BLaER1 treated with 17β-estradiol and CSF1 and Interleukin-3, amounts not matched to agents 10 nM and 100 nM (cell line): ENCODE measurements at regions not wholly inside any gene's neighbourhood (a gene's known extent, or its start where the extent isn't known, plus 50 kb on each side); places are given as distances from the start of the nearest gene placed in this dataset.

Source experiments
- H3K27ac ChIP-seq, 11 experiments: shearing (Covaris generic); formaldehyde crosslinking; 2 replicates each; pipeline ENCODE4 v1.8.1; 2022
- H3K27me3 ChIP-seq, 11 experiments: shearing (Covaris generic); formaldehyde crosslinking; 2 replicates each; pipeline ENCODE4 v1.8.1; 2022
- H3K36me3 ChIP-seq, 11 experiments: shearing (Covaris generic); formaldehyde crosslinking; 2 replicates each; pipeline ENCODE4 v1.8.1; 2022
- H3K4me1 ChIP-seq, 10 experiments: shearing (Covaris generic); formaldehyde crosslinking; 2 replicates each; pipeline ENCODE4 v1.8.1; 2022
- H3K4me2 ChIP-seq, 11 experiments: shearing (Covaris generic); formaldehyde crosslinking; 2 replicates each; pipeline ENCODE4 v1.8.1; 2022
- H3K4me3 ChIP-seq, 10 experiments: shearing (Covaris generic); formaldehyde crosslinking; 2 replicates each; pipeline ENCODE4 v1.8.1; 2022
- H3K9ac ChIP-seq, 11 experiments: shearing (Covaris generic); formaldehyde crosslinking; 2 replicates each; pipeline ENCODE4 v1.8.1; 2022
- H3K9me3 ChIP-seq, 11 experiments: shearing (Covaris generic); formaldehyde crosslinking; replicated peaks in 1 of 11; 2 replicates each; pipeline ENCODE4 v1.8.1; 2022
- H4K20me1 ChIP-seq, 11 experiments: shearing (Covaris generic); formaldehyde crosslinking; 2 replicates each; pipeline ENCODE4 v1.8.1; 2022
- Cebpa-rat ChIP-seq, 11 experiments: shearing (Covaris generic); IDR thresholded peaks; 2 replicates each; pipeline ENCODE4 v1.8.1; 2022

DNA sequence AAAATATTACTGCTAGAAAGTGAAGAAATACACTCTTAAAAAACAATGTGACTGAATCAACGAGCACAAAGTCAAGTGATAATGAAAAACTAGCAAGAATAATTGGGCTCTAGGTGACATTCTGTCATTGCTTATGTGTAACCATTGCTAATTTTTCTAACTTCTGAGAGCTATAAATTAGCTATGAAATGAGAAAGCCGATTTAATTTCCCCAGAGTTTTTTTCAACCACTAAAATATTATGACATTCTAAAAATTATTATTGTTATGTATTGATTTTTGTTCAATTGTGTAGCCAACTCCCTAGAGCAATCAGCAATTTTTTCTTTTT is 458.6 kb upstream of the ATXN8OS start:
- H3K4me3 ChIP-seq: no peak overlapping the region
- H3K9me3 ChIP-seq: peaks cover 9 to 16% (median 11%) of the 10 kb centered on the region in 11 experiments; a peak in 20 of 22 replicates
- no peak overlapping the region for H3K9ac ChIP-seq
- no peak overlapping the region for H3K27ac ChIP-seq
- no peak overlapping the region for H3K4me2 ChIP-seq
- no peaks in the 10 kb centered on the region for H3K4me1 ChIP-seq
- no peak for TF ChIP-seq Cebpa-rat (IDR thresholded peaks at IDR 0.05)
- no peaks in the 10 kb centered on the region for H3K36me3 ChIP-seq
- no peaks in the 10 kb centered on the region for H4K20me1 ChIP-seq
- H3K27me3 ChIP-seq: no peaks in the 10 kb centered on the region

- no peaks in the 10 kb centered on the region for H3K36me3 ChIP-seq
- no peak overlapping the region for H3K9ac ChIP-seq
- H3K9me3 ChIP-seq: peaks cover 9 to 20% (median 12%) of the 10 kb centered on the region in 11 experiments; a peak in 20 of 22 replicates
- no peaks in the 10 kb centered on the region for H3K27me3 ChIP-seq
- no peaks in the 10 kb centered on the region for H4K20me1 ChIP-seq
- H3K4me3 ChIP-seq: no peak overlapping the region
- TF ChIP-seq Cebpa-rat (IDR thresholded peaks at IDR 0.05): no peak
- no peaks in the 10 kb centered on the region for H3K4me1 ChIP-seq
- no peak overlapping the region for H3K4me2 ChIP-seq
- H3K27ac ChIP-seq: no peak overlapping the region
These were observed 459.1 kb upstream of the ATXN8OS start for GRCh38 chr13:69648340-69649062.

DNA sequence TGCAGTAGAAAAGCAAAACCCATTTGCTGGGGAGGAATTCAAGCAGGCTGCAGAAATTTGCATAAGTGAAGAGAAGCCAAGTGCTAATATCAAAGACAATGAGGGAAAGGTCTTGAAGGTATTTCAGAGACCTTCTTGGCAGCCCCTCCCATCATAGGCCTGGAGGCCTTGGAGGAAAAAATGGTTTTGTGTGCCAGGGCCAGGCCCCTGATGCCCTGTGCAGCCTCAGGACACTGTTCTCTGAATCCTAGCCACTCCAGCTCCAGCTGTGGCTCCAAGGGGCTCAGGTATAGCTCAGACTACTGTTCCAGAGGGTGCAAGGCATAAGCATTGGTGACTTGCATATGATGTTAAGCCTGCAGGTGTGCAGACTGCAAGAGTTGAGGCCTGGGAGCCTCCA is 463.2 kb upstream of the ATXN8OS start:
- no peaks in the 10 kb centered on the region for H3K4me1 ChIP-seq
- no peak overlapping the region for H3K4me3 ChIP-seq
- TF ChIP-seq Cebpa-rat (IDR thresholded peaks at IDR 0.05): no peak
- no peaks in the 10 kb centered on the region for H3K36me3 ChIP-seq
- no peak overlapping the region for H3K9ac ChIP-seq
- no peaks in the 10 kb centered on the region for H3K27me3 ChIP-seq
- H3K27ac ChIP-seq: no peak overlapping the region
- H4K20me1 ChIP-seq: no peaks in the 10 kb centered on the region
- peaks cover 9 to 20% (median 12%) of the 10 kb centered on the region in 11 experiments; a peak in 20 of 22 replicates for H3K9me3 ChIP-seq
- no peak overlapping the region for H3K4me2 ChIP-seq

GRCh38 chr13:69641773-69642172 is 465.9 kb upstream of the ATXN8OS start:
- H3K36me3 ChIP-seq: no peaks in the 10 kb centered on the region
- no peaks in the 10 kb centered on the region for H4K20me1 ChIP-seq
- no peaks in the 10 kb centered on the region for H3K27me3 ChIP-seq
- H3K9me3 ChIP-seq: peaks cover 9 to 20% (median 12%) of the 10 kb centered on the region in 11 experiments; a peak in 20 of 22 replicates
- TF ChIP-seq Cebpa-rat (IDR thresholded peaks at IDR 0.05): no peak
- H3K4me3 ChIP-seq: no peak overlapping the region
- H3K9ac ChIP-seq: no peak overlapping the region
- no peak overlapping the region for H3K4me2 ChIP-seq
- H3K27ac ChIP-seq: no peak overlapping the region
- no peaks in the 10 kb centered on the region for H3K4me1 ChIP-seq

GRCh38 chr13:69633044-69633443 is 474.6 kb upstream of the ATXN8OS start:
- H3K36me3 ChIP-seq: no peaks in the 10 kb centered on the region
- H3K4me3 ChIP-seq: no peak overlapping the region
- no peaks in the 10 kb centered on the region for H3K4me1 ChIP-seq
- H3K27ac ChIP-seq: no peak overlapping the region
- H4K20me1 ChIP-seq: no peaks in the 10 kb centered on the region
- no peak for TF ChIP-seq Cebpa-rat (IDR thresholded peaks at IDR 0.05)
- H3K9me3 ChIP-seq: no peaks in the 10 kb centered on the region
- H3K9ac ChIP-seq: no peak overlapping the region
- H3K27me3 ChIP-seq: no peaks in the 10 kb centered on the region
- no peak overlapping the region for H3K4me2 ChIP-seq

DNA sequence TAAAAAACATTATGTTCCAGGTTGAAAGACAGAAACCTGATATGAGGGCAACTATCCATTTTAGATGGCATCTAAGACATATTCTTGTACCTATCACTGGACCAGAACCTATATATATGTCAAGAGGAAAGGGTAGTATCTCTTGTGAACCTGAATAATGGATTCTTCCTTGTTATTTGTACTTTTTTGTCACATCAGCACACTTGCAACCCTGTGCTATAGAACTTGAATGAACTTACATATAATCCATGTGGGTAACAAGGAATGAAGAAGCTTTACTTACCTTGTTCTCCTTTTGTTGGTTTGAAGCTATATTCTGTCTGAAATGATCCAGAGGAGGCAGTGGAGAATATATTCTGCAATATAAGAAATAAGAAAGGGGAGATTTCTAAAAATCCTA is 483.7 kb upstream of the ATXN8OS start:
- H3K4me2 ChIP-seq: no peak overlapping the region
- H3K4me1 ChIP-seq: no peaks in the 10 kb centered on the region
- H4K20me1 ChIP-seq: no peaks in the 10 kb centered on the region
- no peak overlapping the region for H3K4me3 ChIP-seq
- no peaks in the 10 kb centered on the region for H3K9me3 ChIP-seq
- no peak overlapping the region for H3K27ac ChIP-seq
- TF ChIP-seq Cebpa-rat (IDR thresholded peaks at IDR 0.05): no peak
- H3K27me3 ChIP-seq: no peaks in the 10 kb centered on the region
- H3K36me3 ChIP-seq: no peaks in the 10 kb centered on the region
- no peak overlapping the region for H3K9ac ChIP-seq

- H3K27me3 ChIP-seq: no peaks in the 10 kb centered on the region
- no peak overlapping the region for H3K4me3 ChIP-seq
- H3K36me3 ChIP-seq: no peaks in the 10 kb centered on the region
- no peak for TF ChIP-seq Cebpa-rat (IDR thresholded peaks at IDR 0.05)
- no peak overlapping the region for H3K4me2 ChIP-seq
- H3K9me3 ChIP-seq: no peaks in the 10 kb centered on the region
- no peak overlapping the region for H3K9ac ChIP-seq
- no peaks in the 10 kb centered on the region for H3K4me1 ChIP-seq
- no peaks in the 10 kb centered on the region for H4K20me1 ChIP-seq
- no peak overlapping the region for H3K27ac ChIP-seq
These were observed 488.0 kb upstream of the ATXN8OS start for GRCh38 chr13:69619651-69620050.

- H3K27ac ChIP-seq: no peak overlapping the region
- H3K4me2 ChIP-seq: no peak overlapping the region
- no peak for TF ChIP-seq Cebpa-rat (IDR thresholded peaks at IDR 0.05)
- no peaks in the 10 kb centered on the region for H4K20me1 ChIP-seq
- no peak overlapping the region for H3K9ac ChIP-seq
- H3K36me3 ChIP-seq: no peaks in the 10 kb centered on the region
- H3K27me3 ChIP-seq: no peaks in the 10 kb centered on the region
- no peaks in the 10 kb centered on the region for H3K9me3 ChIP-seq
- H3K4me1 ChIP-seq: no peaks in the 10 kb centered on the region
- H3K4me3 ChIP-seq: no peak overlapping the region
These were observed 488.8 kb upstream of the ATXN8OS start for GRCh38 chr13:69618838-69619237.

GRCh38 chr13:69618393-69618792 is 489.2 kb upstream of the ATXN8OS start:
- no peak for TF ChIP-seq Cebpa-rat (IDR thresholded peaks at IDR 0.05)
- Histone ChIP-seq H3K27ac (no peak overlapping the region), H3K4me1 (no peaks in the 10 kb centered on the region)

GRCh38 chr13:69617587-69617986 is 490.0 kb upstream of the ATXN8OS start:
- no peaks in the 10 kb centered on the region for H4K20me1 ChIP-seq
- H3K27me3 ChIP-seq: no peaks in the 10 kb centered on the region
- no peak overlapping the region for H3K27ac ChIP-seq
- H3K36me3 ChIP-seq: no peaks in the 10 kb centered on the region
- TF ChIP-seq Cebpa-rat (IDR thresholded peaks at IDR 0.05): no peak
- H3K4me2 ChIP-seq: no peak overlapping the region
- H3K4me3 ChIP-seq: no peak overlapping the region
- H3K9ac ChIP-seq: no peak overlapping the region
- no peaks in the 10 kb centered on the region for H3K4me1 ChIP-seq
- peaks cover 0 to 5% (median 0%) of the 10 kb centered on the region in 11 experiments; a peak in 3 of 22 replicates for H3K9me3 ChIP-seq

More at GRCh38 chr13:69618393-69618792, 489.2 kb upstream of the ATXN8OS start:
- Histone ChIP-seq H3K9ac (no peak overlapping the region), H3K4me3 (no peak overlapping the region), H3K4me2 (no peak overlapping the region), H3K36me3 (no peaks in the 10 kb centered on the region), H3K27me3 (no peaks in the 10 kb centered on the region), H3K9me3 (no peaks in the 10 kb centered on the region), H4K20me1 (no peaks in the 10 kb centered on the region)
